Esophagus muscularis mucosa (tissue), 4 donors: ENCODE measurements at regions not wholly inside any gene's neighbourhood (a gene's known extent, or its start where the extent isn't known, plus 50 kb on each side); places are given as distances from the start of the nearest gene placed in this dataset.

ENCODE experiments used
- EP300 ChIP-seq: sonication (generic); formaldehyde crosslinking; IDR thresholded peaks from one replicate; pipeline ENCODE4 v1.6.1; 2017; ENCODE audit warnings: antibody characterized with exemption
- POLR2A ChIP-seq: fragments of 450-650 bp; IDR thresholded peaks from one replicate; pipeline ENCODE4 v1.6.1; 2017; ENCODE audit warnings: antibody characterized with exemption, moderate library complexity, mild to moderate bottlenecking, low read depth
- POLR2AphosphoS5 ChIP-seq, 2 donors: sonication (generic); formaldehyde crosslinking; IDR thresholded peaks; one replicate each; pipeline ENCODE4 v1.6.1; 2017; ENCODE audit warnings: antibody characterized with exemption in 2 of 2
- TF ChIP-seq, protein P1 (sequence below), 3 experiments: fragments of 200-600 bp in 2 of 3; fragments of 450-650 bp in 1 of 3; sonication (generic) in 2 of 3; IDR thresholded peaks; one replicate each; pipeline ENCODE4 v1.5.1; 2017 to 2019; ENCODE audit warnings: antibody characterized with exemption in 3 of 3, mild to moderate bottlenecking in 2 of 3, moderate library complexity in 1 of 3

DNA sequence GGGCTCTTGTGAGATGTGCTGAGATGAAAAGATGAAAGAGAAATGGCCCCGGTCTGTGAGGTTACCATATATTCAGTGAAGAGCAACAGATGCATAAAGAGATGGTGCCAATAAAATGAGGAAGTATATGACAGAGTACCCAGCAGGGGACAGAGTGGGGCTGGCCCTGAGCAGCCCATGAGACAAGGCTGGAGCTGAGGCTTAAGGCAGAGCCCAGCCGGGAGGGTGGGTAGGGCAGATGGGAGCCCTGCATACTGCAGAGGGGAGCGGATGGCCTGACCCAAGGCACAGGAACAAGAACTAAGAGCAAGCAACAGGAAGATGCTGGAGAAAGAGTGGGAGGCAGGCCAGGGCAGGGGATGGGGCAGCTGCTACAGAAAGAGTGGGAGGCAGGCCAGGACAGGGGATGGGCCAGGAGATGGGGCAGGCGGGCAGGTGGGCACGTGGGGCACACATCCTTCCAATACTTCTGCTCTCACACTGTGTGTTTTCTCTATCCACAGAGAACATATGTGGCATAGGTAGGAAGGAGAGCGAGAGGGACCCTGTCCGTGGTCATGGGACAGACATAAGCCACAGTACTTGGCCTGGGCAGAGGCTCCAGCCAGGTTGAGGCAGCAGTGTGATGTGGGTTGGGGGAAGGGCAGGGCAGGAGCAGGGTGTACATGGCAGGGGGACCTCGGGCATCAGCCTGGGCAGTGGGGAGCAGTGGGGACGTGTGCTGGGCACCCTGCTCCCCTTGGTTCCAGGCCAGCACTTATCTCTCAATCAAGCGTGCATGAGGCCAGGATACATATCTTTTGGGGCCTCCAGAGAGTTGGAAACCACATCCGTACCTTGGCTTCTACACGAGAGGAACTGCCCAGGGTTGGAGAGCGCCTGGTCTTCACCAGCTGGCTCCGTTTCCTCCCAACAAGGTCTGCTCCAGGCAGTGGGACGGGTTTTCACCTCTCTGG lies 91.6 kb upstream of the IKZF1 start:
- no peak for TF ChIP-seq POLR2A
- TF ChIP-seq EP300, result no peak
- TF ChIP-seq, protein P1, sequence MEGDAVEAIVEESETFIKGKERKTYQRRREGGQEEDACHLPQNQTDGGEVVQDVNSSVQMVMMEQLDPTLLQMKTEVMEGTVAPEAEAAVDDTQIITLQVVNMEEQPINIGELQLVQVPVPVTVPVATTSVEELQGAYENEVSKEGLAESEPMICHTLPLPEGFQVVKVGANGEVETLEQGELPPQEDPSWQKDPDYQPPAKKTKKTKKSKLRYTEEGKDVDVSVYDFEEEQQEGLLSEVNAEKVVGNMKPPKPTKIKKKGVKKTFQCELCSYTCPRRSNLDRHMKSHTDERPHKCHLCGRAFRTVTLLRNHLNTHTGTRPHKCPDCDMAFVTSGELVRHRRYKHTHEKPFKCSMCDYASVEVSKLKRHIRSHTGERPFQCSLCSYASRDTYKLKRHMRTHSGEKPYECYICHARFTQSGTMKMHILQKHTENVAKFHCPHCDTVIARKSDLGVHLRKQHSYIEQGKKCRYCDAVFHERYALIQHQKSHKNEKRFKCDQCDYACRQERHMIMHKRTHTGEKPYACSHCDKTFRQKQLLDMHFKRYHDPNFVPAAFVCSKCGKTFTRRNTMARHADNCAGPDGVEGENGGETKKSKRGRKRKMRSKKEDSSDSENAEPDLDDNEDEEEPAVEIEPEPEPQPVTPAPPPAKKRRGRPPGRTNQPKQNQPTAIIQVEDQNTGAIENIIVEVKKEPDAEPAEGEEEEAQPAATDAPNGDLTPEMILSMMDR (IDR thresholded peaks at IDR 0.05), result no peak
- TF ChIP-seq POLR2AphosphoS5 (IDR thresholded peaks at IDR 0.05), result no peak
